ENCODE measurements at regions not wholly inside any gene's neighbourhood (a gene's known extent, or its start where the extent isn't known, plus 50 kb on each side); places are given as distances from the start of the nearest gene placed in this dataset.

DNA sequence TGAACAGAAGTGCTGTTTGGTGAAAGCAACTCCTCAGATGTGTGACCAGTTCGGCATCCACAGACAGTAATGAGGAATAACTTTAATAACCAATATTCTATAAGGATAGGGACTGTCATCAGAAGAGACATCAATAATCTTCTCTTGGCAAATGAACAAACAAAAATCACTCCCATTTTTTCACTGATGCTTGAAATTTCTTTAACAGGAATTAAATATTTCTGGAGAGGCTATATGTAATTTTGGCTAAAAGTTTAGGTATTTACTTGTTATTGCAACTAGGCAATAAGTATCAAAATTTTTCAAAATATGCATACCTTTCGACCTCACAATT is 121.6 kb upstream of the EEA1 start:
- TF ChIP-seq, protein P1, sequence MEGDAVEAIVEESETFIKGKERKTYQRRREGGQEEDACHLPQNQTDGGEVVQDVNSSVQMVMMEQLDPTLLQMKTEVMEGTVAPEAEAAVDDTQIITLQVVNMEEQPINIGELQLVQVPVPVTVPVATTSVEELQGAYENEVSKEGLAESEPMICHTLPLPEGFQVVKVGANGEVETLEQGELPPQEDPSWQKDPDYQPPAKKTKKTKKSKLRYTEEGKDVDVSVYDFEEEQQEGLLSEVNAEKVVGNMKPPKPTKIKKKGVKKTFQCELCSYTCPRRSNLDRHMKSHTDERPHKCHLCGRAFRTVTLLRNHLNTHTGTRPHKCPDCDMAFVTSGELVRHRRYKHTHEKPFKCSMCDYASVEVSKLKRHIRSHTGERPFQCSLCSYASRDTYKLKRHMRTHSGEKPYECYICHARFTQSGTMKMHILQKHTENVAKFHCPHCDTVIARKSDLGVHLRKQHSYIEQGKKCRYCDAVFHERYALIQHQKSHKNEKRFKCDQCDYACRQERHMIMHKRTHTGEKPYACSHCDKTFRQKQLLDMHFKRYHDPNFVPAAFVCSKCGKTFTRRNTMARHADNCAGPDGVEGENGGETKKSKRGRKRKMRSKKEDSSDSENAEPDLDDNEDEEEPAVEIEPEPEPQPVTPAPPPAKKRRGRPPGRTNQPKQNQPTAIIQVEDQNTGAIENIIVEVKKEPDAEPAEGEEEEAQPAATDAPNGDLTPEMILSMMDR (conservative IDR thresholded peaks at IDR 0.05; ENCODE audit: low read depth, low read length): no peak
- TF ChIP-seq EZH2phosphoT487 (IDR thresholded peaks at IDR 0.05; ENCODE audit: borderline replicate concordance, low read length): no peak

Data from PC-3 (cell line).